IMR-90 (cell line): ENCODE measurements at regions not wholly inside any gene's neighbourhood (a gene's known extent, or its start where the extent isn't known, plus 50 kb on each side); places are given as distances from the start of the nearest gene placed in this dataset.

Experiments used
- ATAC-seq: fragments of 200-7000 bp; cut with Tn5 transposase; 2 replicates; pipeline ENCODE4 v1.9.1; 2020; ENCODE audit warnings: low read depth, mild to moderate bottlenecking, moderate library complexity
- BruUV-seq: library from RNA; stranded (reverse); fragments of 400-500 nt; replicated peaks from 2 replicates; lab custom pipeline; 2021; lab: Mats Ljungman, UMichigan
- CTCF ChIA-PET: fragments of 300-600 bp; formaldehyde crosslinking; extraction: SDS; loops from one replicate; lab custom pipeline; 2021; ENCODE audit warnings: antibody characterized with exemption; lab: Yijun Ruan, JAX
- POLR2A ChIA-PET: fragments of 300-600 bp; sonication (Branson Sonifier 250); formaldehyde crosslinking; loops from one replicate; lab custom pipeline; 2022; ENCODE audit warnings: antibody characterized with exemption; ENCODE audit not compliant: unreplicated experiment; lab: Charles Lee
- DNase-seq: peaks from one replicate; pipeline ENCODE4 v3.0.0; 2013
- H2AFZ ChIP-seq: replicated peaks from 2 replicates; pipeline ENCODE3; 2013; ENCODE audit warnings: low read length, mild to moderate bottlenecking; ENCODE audit not compliant: poor library complexity
- H2AK5ac ChIP-seq: 2 replicates; pipeline ENCODE4 v1.6.1; 2013; ENCODE audit warnings: low read depth, low read length, inconsistent platforms
- H2AK9ac ChIP-seq: replicated peaks from 2 replicates; pipeline ENCODE3; 2013; ENCODE audit warnings: mild to moderate bottlenecking, low read depth, low read length, moderate library complexity; ENCODE audit not compliant: poor library complexity
- H2BK120ac ChIP-seq: 2 replicates; pipeline ENCODE4 v1.6.1; 2013; ENCODE audit warnings: low read depth, low read length, inconsistent platforms
- H2BK15ac ChIP-seq: 3 replicates; pipeline ENCODE4 v1.6.1; 2013; ENCODE audit warnings: low read depth, low read length, inconsistent platforms
- H2BK20ac ChIP-seq: 2 replicates; pipeline ENCODE4 v1.6.1; 2013; ENCODE audit warnings: low read depth, mild to moderate bottlenecking, inconsistent platforms, low read length, moderate library complexity
- H2BK5ac ChIP-seq: 2 replicates; pipeline ENCODE4 v1.6.1; 2013; ENCODE audit warnings: mild to moderate bottlenecking, low read depth, low read length, inconsistent platforms; ENCODE audit not compliant: poor library complexity, severe bottlenecking
- H3K14ac ChIP-seq: replicated peaks from 2 replicates; pipeline ENCODE4 v1.6.1; 2013; ENCODE audit warnings: low read depth, low read length, inconsistent platforms
- H3K18ac ChIP-seq: 2 replicates; pipeline ENCODE4 v1.6.1; 2013; ENCODE audit warnings: low read depth, low read length, control low read depth
- H3K23ac ChIP-seq: 2 replicates; pipeline ENCODE4 v1.6.1; 2013; ENCODE audit warnings: low read depth, low read length, inconsistent platforms
- H3K27ac ChIP-seq: 2 replicates; pipeline ENCODE4 v1.5.1; 2013; ENCODE audit warnings: mild to moderate bottlenecking, control low read depth, low read length; ENCODE audit not compliant: insufficient read depth
- H3K27me3 ChIP-seq: 2 replicates; pipeline ENCODE4 v1.6.1; 2013; ENCODE audit warnings: low read length; ENCODE audit not compliant: control insufficient read depth, insufficient read depth
- H3K36me3 ChIP-seq: 2 replicates; pipeline ENCODE4 v1.6.1; 2013; ENCODE audit warnings: low read length, mixed read lengths; ENCODE audit not compliant: control insufficient read depth, insufficient read depth
- H3K4ac ChIP-seq: 2 replicates; pipeline ENCODE4 v1.6.1; 2013; ENCODE audit warnings: low read depth, low read length, inconsistent platforms
- H3K4me1 ChIP-seq: 2 replicates; pipeline ENCODE4 v1.6.1; 2013; ENCODE audit warnings: low read length, mixed read lengths; ENCODE audit not compliant: control insufficient read depth, insufficient read depth
- H3K4me2 ChIP-seq: 2 replicates; pipeline ENCODE4 v1.6.1; 2013; ENCODE audit warnings: low read depth, mild to moderate bottlenecking, control low read depth, low read length, moderate library complexity
- H3K4me3 ChIP-seq: 2 replicates; pipeline ENCODE4 v1.5.1; 2013; ENCODE audit warnings: low read depth, mild to moderate bottlenecking, control low read depth, low read length, moderate library complexity; ENCODE audit not compliant: insufficient read depth
- H3K56ac ChIP-seq: 2 replicates; pipeline ENCODE4 v1.6.1; 2013; ENCODE audit warnings: low read length, inconsistent platforms; ENCODE audit not compliant: insufficient read depth; ENCODE audit errors: extremely low read depth
- H3K79me1 ChIP-seq, 2 experiments: 2 replicates each; pipeline ENCODE4 v1.6.1; 2013; ENCODE audit warnings: low read length in 2 of 2, inconsistent platforms in 1 of 2, low read depth in 1 of 2
- H3K9ac ChIP-seq: 2 replicates; pipeline ENCODE4 v1.6.1; 2013; ENCODE audit warnings: low read depth, low read length, control low read depth
- H3K9me1 ChIP-seq: 2 replicates; pipeline ENCODE4 v1.6.1; 2013; ENCODE audit warnings: low read length, inconsistent platforms; ENCODE audit not compliant: insufficient read depth
- H3K9me3 ChIP-seq: 2 replicates; pipeline ENCODE4 v1.6.1; 2013; ENCODE audit warnings: low read length; ENCODE audit not compliant: control insufficient read depth, insufficient read depth
- H4K20me1 ChIP-seq: 2 replicates; pipeline ENCODE4 v1.6.1; 2013; ENCODE audit warnings: low read length, inconsistent platforms; ENCODE audit not compliant: insufficient read depth
- H4K5ac ChIP-seq: 2 replicates; pipeline ENCODE4 v1.6.1; 2013; ENCODE audit warnings: mild to moderate bottlenecking, low read depth, low read length, control low read depth
- H4K8ac ChIP-seq, 2 experiments: 2 replicates each; pipeline ENCODE4 v1.6.1; 2013; ENCODE audit warnings: low read depth in 2 of 2, low read length in 2 of 2, control low read depth in 1 of 2, inconsistent platforms in 1 of 2
- H4K91ac ChIP-seq: 2 replicates; pipeline ENCODE4 v1.6.1; 2013; ENCODE audit warnings: low read depth, low read length, inconsistent platforms; ENCODE audit not compliant: insufficient read depth
- ELK1 ChIP-seq: fragments of 150-350 bp; IDR thresholded peaks from 2 replicates; pipeline ENCODE4 v1.6.1; 2016; ENCODE audit warnings: low read depth, mild to moderate bottlenecking, low read length, moderate library complexity, borderline replicate concordance
- WGBS, 2 experiments: methylation state at CpG; one replicate each; pipeline versions ENCODE4 v1.1.5 to v1.1.7; 2013; ENCODE audit warnings: missing lambda C conversion rate in 2 of 2; ENCODE audit not compliant: insufficient read length in 1 of 2; ENCODE audit errors: extremely low coverage in 2 of 2; 5-methylcytosine and 5-hydroxymethylcytosine counted together
- dilution Hi-C: fragments of 300-500 bp; cut with HindIII; formaldehyde crosslinking; loops from one replicate; pipeline ENCODE4 v1.14.3; 2018; ENCODE audit warnings: low sequenced_read_pairs; ENCODE audit not compliant: unreplicated experiment
- in situ Hi-C: fragments of 300-500 bp; cut with MboI; formaldehyde crosslinking; loops from 3 replicates; pipeline ENCODE4 v1.14.3; 2019; ENCODE audit warnings: low sequenced_read_pairs, inconsistent platforms, mixed read lengths
- intact Hi-C: fragments of 100-400 bp; cut with micrococcal nuclease; formaldehyde crosslinking; loops from 2 replicates; pipeline ENCODE4 v1.10.0; 2022

GRCh38 chr11:116500026-116500946 is 272.5 kb downstream of the BUD13 start:
- WGBS, 2 experiments: 3% methylated on average over 9 of the region's 45 CpGs; no CpG with 5 or more reads in 1 of the 2 experiments
- ATAC-seq (no peak), DNase-seq (no peak)
- no peak overlapping the region for H3K14ac ChIP-seq
- no peaks in the 10 kb centered on the region for H3K9me3 ChIP-seq
- no peak overlapping the region for H4K5ac ChIP-seq
- H3K18ac ChIP-seq: no peak overlapping the region
- H3K9me1 ChIP-seq: no peaks in the 10 kb centered on the region
- in situ Hi-C loops: no loop called here
- H3K27ac ChIP-seq: no peak overlapping the region
- H2AK5ac ChIP-seq: no peak overlapping the region
- intact Hi-C loops: no loop called here
- H2BK5ac ChIP-seq: no peak overlapping the region
- dilution Hi-C loops: no loop called here
- ChIA-PET CTCF (interaction anchor here (1.0 kb wide), 1 partner anchor 13 kb away, joined by 3 read pairs; no protein-coding TSS in a partner anchor), POLR2A (no interaction called here)
- H3K56ac ChIP-seq: no peak overlapping the region
- H2AK9ac ChIP-seq: no peak overlapping the region
- H3K4ac ChIP-seq: no peak overlapping the region
- no peak overlapping the region for H3K23ac ChIP-seq
- H3K36me3 ChIP-seq: no peaks in the 10 kb centered on the region
- H3K4me1 ChIP-seq: no peaks in the 10 kb centered on the region
- no peak overlapping the region for H2AFZ ChIP-seq
- peaks cover 33% of the 10 kb centered on the region for H3K27me3 ChIP-seq
- no peak overlapping the region for H3K9ac ChIP-seq
- TF ChIP-seq ELK1: no peak
- no peak overlapping the region for H2BK15ac ChIP-seq
- no peak overlapping the region for H4K8ac ChIP-seq
- no peaks in the 10 kb centered on the region for H3K79me1 ChIP-seq
- H4K20me1 ChIP-seq: no peaks in the 10 kb centered on the region
- H3K4me3 ChIP-seq: no peak overlapping the region
- no TSS peak for BruUV-seq
- H3K4me2 ChIP-seq: no peak overlapping the region
- no peak overlapping the region for H2BK20ac ChIP-seq
- no peak overlapping the region for H4K91ac ChIP-seq
- no peak overlapping the region for H2BK120ac ChIP-seq
